Esophagus muscularis mucosa (tissue), 4 donors: ENCODE measurements at regions not wholly inside any gene's neighbourhood (a gene's known extent, or its start where the extent isn't known, plus 50 kb on each side); places are given as distances from the start of the nearest gene placed in this dataset.

Experiments used
- DNase-seq: peaks from one replicate; pipeline ENCODE4 v3.0.0-alpha.2; 2017; ENCODE audit errors: extremely low spot score
- H3K27ac ChIP-seq, 4 donors: fragments of 200-600 bp; sonication (generic); replicated peaks in 1 of 4; 1 replicate in 3 of 4; 2 replicates in 1 of 4; pipeline ENCODE4 v1.5.1; 2016 to 2019; ENCODE audit warnings: mild to moderate bottlenecking in 1 of 4
- H3K27me3 ChIP-seq, 4 donors: fragments of 200-600 bp; sonication (generic); one replicate each; pipeline versions ENCODE4 v1.5.1 to v1.6.0; 2016 to 2019
- H3K36me3 ChIP-seq, 4 donors: fragments of 200-600 bp; sonication (generic); one replicate each; pipeline ENCODE4 v1.5.1; 2016 to 2019
- H3K4me1 ChIP-seq, 4 donors: fragments of 200-600 bp; sonication (generic); one replicate each; pipeline ENCODE4 v1.5.1; 2016 to 2019
- H3K4me3 ChIP-seq, 4 donors: fragments of 200-600 bp; sonication (generic); 1 replicate in 2 of 4; 2 replicates in 2 of 4; pipeline ENCODE4 v1.5.1; 2016 to 2019; ENCODE audit warnings: mild to moderate bottlenecking in 4 of 4, moderate library complexity in 1 of 4
- H3K9me3 ChIP-seq, 4 donors: fragments of 200-600 bp; sonication (generic); 1 replicate in 3 of 4; 2 replicates in 1 of 4; pipeline ENCODE4 v1.5.1; 2016 to 2019
- CTCF ChIP-seq, 3 experiments: fragments of 200-600 bp in 2 of 3; fragments of 450-650 bp in 1 of 3; sonication (generic) in 2 of 3; IDR thresholded peaks; one replicate each; pipeline ENCODE4 v1.5.1; 2017 to 2019; ENCODE audit warnings: antibody characterized with exemption in 3 of 3, mild to moderate bottlenecking in 2 of 3, moderate library complexity in 1 of 3
- EP300 ChIP-seq: sonication (generic); formaldehyde crosslinking; IDR thresholded peaks from one replicate; pipeline ENCODE4 v1.6.1; 2017; ENCODE audit warnings: antibody characterized with exemption
- POLR2A ChIP-seq: fragments of 450-650 bp; IDR thresholded peaks from one replicate; pipeline ENCODE4 v1.6.1; 2017; ENCODE audit warnings: antibody characterized with exemption, moderate library complexity, mild to moderate bottlenecking, low read depth
- POLR2AphosphoS5 ChIP-seq, 2 donors: sonication (generic); formaldehyde crosslinking; IDR thresholded peaks; one replicate each; pipeline ENCODE4 v1.6.1; 2017; ENCODE audit warnings: antibody characterized with exemption in 2 of 2
- WGBS: methylation state at CpG from one replicate; pipeline ENCODE4 v1.1.5; 2018; 5-methylcytosine and 5-hydroxymethylcytosine counted together
- intact Hi-C: fragments of 100-400 bp; cut with DNase I; formaldehyde crosslinking; loops from one replicate; pipeline ENCODE4 v1.15.1; 2023

DNA sequence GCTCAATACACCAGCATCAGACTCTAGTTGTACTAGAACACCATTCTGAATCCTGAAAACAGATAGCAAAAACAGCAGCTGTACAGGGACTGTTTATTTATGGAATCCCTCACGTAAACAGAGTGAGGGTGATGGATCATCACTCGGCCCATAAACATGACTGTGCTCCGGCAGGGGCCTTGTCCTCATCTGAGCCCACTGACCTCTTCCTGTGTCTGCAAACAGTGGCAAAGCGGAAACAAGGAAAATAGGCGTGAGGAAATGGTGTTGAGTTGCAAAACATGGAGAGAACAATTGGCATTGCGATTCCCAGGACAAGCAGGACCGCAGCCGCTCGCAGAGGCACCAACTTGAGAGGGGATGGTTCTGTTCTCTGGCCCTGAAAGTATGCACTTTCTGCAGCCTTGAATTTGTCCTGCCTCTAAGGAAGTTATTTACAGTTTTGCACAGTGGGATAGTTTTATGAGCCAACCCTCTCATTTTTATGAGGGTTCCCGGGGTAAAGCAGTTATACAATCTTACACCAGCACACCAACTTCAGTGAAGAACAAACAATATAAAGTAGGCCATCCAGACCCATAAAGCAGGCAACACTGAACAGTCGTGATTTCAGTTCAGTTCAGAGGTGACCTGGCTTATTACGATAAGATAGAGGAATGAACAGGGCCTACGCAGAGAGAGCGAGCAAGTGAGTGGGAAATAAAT lies 248.0 kb upstream of the FZD8 start:
- intact Hi-C loops, result no loop called here
- peaks cover 0 to 4% (median 3%) of the 10 kb centered on the region in 4 donors for H3K4me1 ChIP-seq
- no peak overlapping the region for H3K4me3 ChIP-seq
- no peaks in the 10 kb centered on the region for H3K27me3 ChIP-seq
- no peaks in the 10 kb centered on the region for H3K9me3 ChIP-seq
- H3K36me3 ChIP-seq, result no peaks in the 10 kb centered on the region
- no peak for TF ChIP-seq EP300
- no peak for TF ChIP-seq POLR2A
- no peak for TF ChIP-seq POLR2AphosphoS5 (IDR thresholded peaks at IDR 0.05)
- TF ChIP-seq CTCF (IDR thresholded peaks at IDR 0.05), result no peak
- DNase-seq, result peak; percentile 62
- no peak overlapping the region for H3K27ac ChIP-seq
- WGBS, result 87% methylated on average over 14 of the region's 14 CpGs

DNA sequence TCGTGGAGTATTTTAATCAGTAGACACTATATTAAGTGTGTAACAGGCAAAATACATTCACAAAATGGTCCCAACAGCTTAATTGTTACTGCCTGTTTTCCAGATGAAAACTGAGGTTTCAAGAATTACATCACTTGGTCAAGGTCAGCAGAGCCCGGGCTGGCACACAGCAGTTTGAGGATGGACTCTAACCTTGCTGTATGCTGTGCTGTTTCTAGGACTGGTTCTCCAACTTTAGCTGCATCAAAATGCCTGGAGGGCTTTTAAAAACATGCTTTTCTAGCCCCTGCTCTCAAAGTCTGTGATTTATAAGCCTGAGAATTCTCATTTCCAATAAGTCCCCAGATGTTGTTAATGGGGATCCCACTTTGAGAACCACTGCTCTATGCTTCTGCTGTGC lies 247.1 kb upstream of the FZD8 start:
- Histone ChIP-seq H3K4me3 (no peak overlapping the region), H3K27ac (no peak overlapping the region), H3K4me1 (peaks cover 3 to 12% (median 9%) of the 10 kb centered on the region in 4 donors), H3K36me3 (no peaks in the 10 kb centered on the region), H3K27me3 (no peaks in the 10 kb centered on the region), H3K9me3 (no peaks in the 10 kb centered on the region)
- no peak for DNase-seq
- intact Hi-C loops, result no loop called here
- TF ChIP-seq CTCF (IDR thresholded peaks at IDR 0.05) (no peak), EP300 (no peak), POLR2AphosphoS5 (IDR thresholded peaks at IDR 0.05) (no peak), POLR2A (no peak)
- WGBS, result 84% methylated on average over 2 of the region's 2 CpGs

- Histone ChIP-seq H3K27me3 (no peaks in the 10 kb centered on the region), H3K4me1 (peaks cover 3 to 14% (median 9%) of the 10 kb centered on the region in 4 donors), H3K9me3 (no peaks in the 10 kb centered on the region), H3K36me3 (no peaks in the 10 kb centered on the region), H3K4me3 (no peak overlapping the region), H3K27ac (no peak overlapping the region)
- TF ChIP-seq POLR2A, result no peak
- no peak for TF ChIP-seq CTCF (IDR thresholded peaks at IDR 0.05)
- TF ChIP-seq POLR2AphosphoS5 (IDR thresholded peaks at IDR 0.05), result no peak
- no peak for TF ChIP-seq EP300
- intact Hi-C loops, result no loop called here
- WGBS, result 97% methylated on average over 5 of the region's 5 CpGs
- DNase-seq, result peak; percentile 77
Measured at GRCh38 chr10:35888400-35888799, 246.3 kb upstream of the FZD8 start.

DNA sequence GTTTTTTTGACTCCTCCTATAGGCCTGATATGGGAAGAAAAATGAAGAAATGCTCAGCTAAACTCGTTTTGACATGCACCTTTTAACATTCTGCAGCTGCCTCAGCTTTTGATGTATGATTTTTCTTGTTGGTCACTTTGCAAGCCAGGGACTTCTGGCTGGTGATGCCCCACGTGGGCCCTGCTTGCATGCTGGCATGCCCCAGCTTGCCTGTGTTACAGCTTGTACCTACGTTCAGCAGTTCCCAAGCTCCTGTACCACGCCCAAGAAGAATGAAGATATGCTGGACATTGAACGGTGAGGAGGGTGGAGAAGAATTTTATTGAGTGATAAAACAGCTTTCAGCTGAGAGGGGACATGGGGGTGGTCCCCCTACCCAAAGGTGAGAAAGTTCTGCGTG lies 245.6 kb upstream of the FZD8 start:
- 90% methylated on average over 6 of the region's 6 CpGs for WGBS
- Histone ChIP-seq H3K9me3 (no peaks in the 10 kb centered on the region), H3K27me3 (no peaks in the 10 kb centered on the region), H3K4me1 (peaks cover 3 to 14% (median 9%) of the 10 kb centered on the region in 4 donors), H3K27ac (no peak overlapping the region), H3K4me3 (no peak overlapping the region), H3K36me3 (no peaks in the 10 kb centered on the region)
- intact Hi-C loops, result no loop called here
- peak; percentile 39 for DNase-seq
- TF ChIP-seq POLR2AphosphoS5 (IDR thresholded peaks at IDR 0.05) (no peak), EP300 (no peak), POLR2A (no peak), CTCF (IDR thresholded peaks at IDR 0.05) (no peak)

GRCh38 chr10:35885076-35885475 lies 243.0 kb upstream of the FZD8 start:
- no peaks in the 10 kb centered on the region for H3K36me3 ChIP-seq
- no peaks in the 10 kb centered on the region for H3K9me3 ChIP-seq
- 49% methylated on average over 5 of the region's 5 CpGs for WGBS
- no peaks in the 10 kb centered on the region for H3K27me3 ChIP-seq
- TF ChIP-seq POLR2AphosphoS5 (IDR thresholded peaks at IDR 0.05), result no peak
- TF ChIP-seq POLR2A, result no peak
- no peak for TF ChIP-seq EP300
- TF ChIP-seq CTCF (IDR thresholded peaks at IDR 0.05), result no peak
- intact Hi-C loops, result loop anchor here (1.0 kb wide), 1 partner anchor 11 kb away; no protein-coding TSS in a partner anchor
- peaks cover 3 to 14% (median 9%) of the 10 kb centered on the region in 4 donors for H3K4me1 ChIP-seq
- no peak overlapping the region for H3K4me3 ChIP-seq
- no peak for DNase-seq
- H3K27ac ChIP-seq, result no peak overlapping the region
